Fibroblast of villous mesenchyme (primary cell): ENCODE measurements at regions not wholly inside any gene's neighbourhood (a gene's known extent, or its start where the extent isn't known, plus 50 kb on each side); places are given as distances from the start of the nearest gene placed in this dataset.

ENCODE experiments used
- DNase-seq: peaks from one replicate; pipeline ENCODE4 v3.0.0-alpha.2; 2010; ENCODE audit warnings: low read depth
- H3K4me3 ChIP-seq: 2 replicates; pipeline ENCODE4 v1.5.1; 2011; ENCODE audit warnings: low read depth, mild to moderate bottlenecking, low read length
- TF ChIP-seq, protein P1 (sequence below): IDR thresholded peaks from 2 replicates; pipeline ENCODE4 v1.5.1; 2012; ENCODE audit warnings: low read depth, mild to moderate bottlenecking, low read length; ENCODE audit not compliant: insufficient read depth

DNA sequence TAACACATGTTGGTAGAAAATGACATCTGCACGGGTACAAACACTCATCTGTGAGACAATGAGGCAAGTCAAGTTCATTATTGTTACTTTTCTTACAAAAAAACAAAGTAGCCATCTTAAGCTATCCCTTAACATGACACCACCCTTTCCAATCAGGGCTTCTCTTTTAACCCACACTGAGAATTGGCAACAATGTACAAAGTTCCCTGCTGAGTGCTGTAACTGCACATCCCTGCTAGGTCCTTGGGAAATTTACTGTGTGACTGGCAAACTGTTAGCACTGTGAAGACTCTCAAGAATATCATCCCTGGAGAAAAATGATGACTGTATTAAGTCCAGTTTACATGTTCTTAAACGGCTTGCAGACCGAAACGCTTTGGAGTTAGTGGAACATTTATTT is 185.8 kb upstream of the PLD5 start:
- no peak for DNase-seq
- H3K4me3 ChIP-seq, result no peak overlapping the region
- TF ChIP-seq, protein P1, sequence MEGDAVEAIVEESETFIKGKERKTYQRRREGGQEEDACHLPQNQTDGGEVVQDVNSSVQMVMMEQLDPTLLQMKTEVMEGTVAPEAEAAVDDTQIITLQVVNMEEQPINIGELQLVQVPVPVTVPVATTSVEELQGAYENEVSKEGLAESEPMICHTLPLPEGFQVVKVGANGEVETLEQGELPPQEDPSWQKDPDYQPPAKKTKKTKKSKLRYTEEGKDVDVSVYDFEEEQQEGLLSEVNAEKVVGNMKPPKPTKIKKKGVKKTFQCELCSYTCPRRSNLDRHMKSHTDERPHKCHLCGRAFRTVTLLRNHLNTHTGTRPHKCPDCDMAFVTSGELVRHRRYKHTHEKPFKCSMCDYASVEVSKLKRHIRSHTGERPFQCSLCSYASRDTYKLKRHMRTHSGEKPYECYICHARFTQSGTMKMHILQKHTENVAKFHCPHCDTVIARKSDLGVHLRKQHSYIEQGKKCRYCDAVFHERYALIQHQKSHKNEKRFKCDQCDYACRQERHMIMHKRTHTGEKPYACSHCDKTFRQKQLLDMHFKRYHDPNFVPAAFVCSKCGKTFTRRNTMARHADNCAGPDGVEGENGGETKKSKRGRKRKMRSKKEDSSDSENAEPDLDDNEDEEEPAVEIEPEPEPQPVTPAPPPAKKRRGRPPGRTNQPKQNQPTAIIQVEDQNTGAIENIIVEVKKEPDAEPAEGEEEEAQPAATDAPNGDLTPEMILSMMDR, result no peak

DNA sequence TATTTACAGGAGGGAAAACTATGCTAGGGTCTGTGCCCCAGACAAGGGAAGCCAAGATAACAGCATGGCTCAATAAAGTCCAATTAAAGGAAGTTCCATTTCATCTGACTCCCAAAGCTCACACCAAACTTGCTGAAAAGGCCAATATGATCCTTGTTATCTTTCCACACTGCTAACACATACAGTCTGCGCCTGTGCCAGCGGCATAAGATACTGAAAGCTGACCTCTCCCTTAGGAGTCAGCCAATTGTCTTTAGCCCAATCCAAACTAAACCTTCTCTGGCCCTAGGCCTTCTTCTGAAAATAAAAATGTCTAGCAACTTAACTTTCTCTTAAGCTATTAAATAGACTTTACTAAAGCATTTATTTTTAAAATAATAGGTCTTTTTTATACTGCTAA is 179.0 kb upstream of the PLD5 start:
- TF ChIP-seq, protein P1, result no peak
- H3K4me3 ChIP-seq, result no peak overlapping the region
- DNase-seq, result no peak

DNA sequence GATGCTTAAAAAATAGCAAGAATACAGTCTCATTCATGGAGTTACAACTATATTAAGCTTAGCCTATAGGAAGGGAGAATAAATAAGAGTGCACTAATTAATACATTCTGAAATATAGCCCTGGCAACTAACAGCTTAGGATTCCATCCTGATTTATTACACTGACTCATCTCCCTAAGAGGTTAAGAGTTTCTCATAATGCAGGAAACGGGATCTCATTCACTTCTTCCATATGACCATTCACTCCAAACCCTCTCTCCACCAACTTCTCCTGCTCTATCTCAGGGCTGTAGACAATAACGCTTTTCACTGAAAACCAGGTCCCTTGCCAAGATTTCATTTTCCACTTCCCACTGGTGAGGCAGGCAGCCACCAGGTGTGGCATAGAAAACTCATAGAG is 168.5 kb upstream of the PLD5 start:
- no peak for DNase-seq
- TF ChIP-seq, protein P1, result no peak
- H3K4me3 ChIP-seq, result no peak overlapping the region

DNA sequence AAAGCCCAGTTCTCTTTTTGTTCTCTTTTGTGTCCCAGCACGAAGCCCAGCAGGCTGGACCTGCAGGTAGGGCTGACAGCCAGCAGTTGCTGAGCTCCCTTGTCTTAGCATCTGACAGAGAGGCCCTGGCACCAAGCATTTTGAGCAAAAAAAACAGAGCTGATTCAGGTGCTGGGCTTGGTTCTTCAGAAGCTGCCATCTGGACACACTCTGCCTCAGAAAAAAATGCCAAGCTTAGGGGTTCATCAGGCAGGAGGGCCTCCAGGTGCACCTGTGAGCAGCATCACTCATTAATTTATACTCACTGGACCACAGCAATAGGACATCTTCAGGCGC is 167.1 kb upstream of the PLD5 start:
- H3K4me3 ChIP-seq, result no peak overlapping the region
- DNase-seq, result no peak
- TF ChIP-seq, protein P1, result no peak

DNA sequence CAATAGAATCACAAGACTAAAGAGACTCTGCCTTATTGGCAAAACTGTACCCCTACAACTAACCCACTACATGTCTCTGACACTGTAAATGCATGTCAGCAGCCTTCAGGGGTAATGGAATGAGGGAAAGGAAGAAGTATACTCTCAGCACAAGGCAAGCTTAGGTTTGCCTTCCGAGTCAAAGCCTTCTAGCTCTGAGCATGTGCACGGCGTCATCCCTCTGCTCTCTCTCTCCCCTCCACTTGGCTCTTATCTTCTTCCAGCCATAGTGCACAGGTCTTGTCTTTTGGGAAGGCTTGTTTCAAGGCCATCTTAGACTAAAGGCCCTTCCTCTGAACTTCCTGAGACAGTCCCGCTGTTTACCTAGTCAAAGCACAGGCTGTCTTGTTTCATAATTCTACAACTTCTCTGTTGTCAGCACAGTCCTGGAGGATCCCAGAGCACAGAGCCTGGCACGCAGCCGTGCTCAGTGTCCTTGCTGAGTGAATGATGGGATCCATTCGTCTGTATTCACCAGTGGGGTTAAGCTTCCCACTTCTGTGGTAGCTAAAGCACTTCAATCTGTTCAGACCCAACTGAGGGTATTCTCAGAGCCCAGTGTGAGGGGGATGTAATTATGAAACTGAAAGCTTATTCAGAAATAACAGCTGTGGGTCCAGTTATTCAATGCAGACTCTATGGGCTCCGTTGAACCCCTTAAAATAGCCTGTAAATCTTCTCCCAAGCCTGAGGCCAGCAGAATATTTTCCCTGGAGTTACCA is 166.5 kb upstream of the PLD5 start:
- H3K4me3 ChIP-seq, result no peak overlapping the region
- no peak for DNase-seq
- TF ChIP-seq, protein P1, result no peak

DNA sequence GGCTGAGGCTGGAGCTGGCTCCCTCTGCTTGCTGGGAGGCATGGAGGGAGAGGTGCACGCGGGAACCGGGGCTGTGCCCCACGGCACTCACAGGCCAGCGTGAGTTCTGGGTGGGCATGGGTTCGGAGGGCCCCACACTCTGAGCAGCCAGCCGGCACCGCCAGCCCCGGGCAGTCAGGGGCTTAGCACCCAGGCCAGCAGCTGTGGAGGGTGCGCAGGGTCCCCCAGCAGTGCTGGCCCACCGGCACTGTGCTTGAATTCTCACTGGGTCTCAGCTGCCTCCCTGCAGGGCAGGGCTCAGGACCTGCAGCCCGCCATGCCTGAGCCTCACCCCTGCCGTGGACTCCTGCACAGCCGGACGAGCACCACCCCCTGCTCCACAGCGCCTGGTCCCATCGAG is 164.9 kb upstream of the PLD5 start:
- TF ChIP-seq, protein P1, result no peak
- no peak for DNase-seq
- H3K4me3 ChIP-seq, result no peak overlapping the region
